HG03520 (cell line): ENCODE measurements at regions not wholly inside any gene's neighbourhood (a gene's known extent, or its start where the extent isn't known, plus 50 kb on each side); places are given as distances from the start of the nearest gene placed in this dataset.

Experiments used
- ATAC-seq: cut with Tn5 transposase; IDR thresholded peaks from one replicate; pipeline ENCODE4 v1.9.1; 2021; ENCODE audit warnings: mild to moderate bottlenecking, moderate library complexity; ENCODE audit not compliant: unreplicated experiment

GRCh38 chr5:152987131-152987530, 503.3 kb upstream of the GRIA1 start:
- no peak for ATAC-seq

- no peak for ATAC-seq
These were observed 500.3 kb upstream of the GRIA1 start for GRCh38 chr5:152990217-152990616.

- no peak for ATAC-seq
These were observed 499.8 kb upstream of the GRIA1 start for GRCh38 chr5:152990649-152991048.

GRCh38 chr5:152994033-152994680, 496.3 kb upstream of the GRIA1 start:
- no peak for ATAC-seq

- no peak for ATAC-seq
These were observed 495.2 kb upstream of the GRIA1 start for GRCh38 chr5:152995214-152995725.

- no peak for ATAC-seq
These were observed 484.8 kb upstream of the GRIA1 start for GRCh38 chr5:153005711-153006110.

GRCh38 chr5:153006681-153007080, 483.8 kb upstream of the GRIA1 start:
- no peak for ATAC-seq

- ATAC-seq = no peak
These were observed 476.3 kb upstream of the GRIA1 start for GRCh38 chr5:153014194-153014593.

- ATAC-seq = no peak
These were observed 472.3 kb upstream of the GRIA1 start for GRCh38 chr5:153018121-153018520.

GRCh38 chr5:153030755-153031725, 459.4 kb upstream of the GRIA1 start:
- ATAC-seq = no peak

- ATAC-seq = no peak
These were observed 451.0 kb upstream of the GRIA1 start for GRCh38 chr5:153039501-153039900.

GRCh38 chr5:153043886-153044285, 446.6 kb upstream of the GRIA1 start:
- ATAC-seq = no peak

- no peak for ATAC-seq
These were observed 439.8 kb upstream of the GRIA1 start for GRCh38 chr5:153050496-153051179.

- ATAC-seq = no peak
These were observed 424.2 kb upstream of the GRIA1 start for GRCh38 chr5:153066281-153066680.

GRCh38 chr5:153067869-153068268, 422.6 kb upstream of the GRIA1 start:
- no peak for ATAC-seq

- no peak for ATAC-seq
These were observed 411.1 kb upstream of the GRIA1 start for GRCh38 chr5:153079396-153079795.

GRCh38 chr5:153080940-153081339, 409.5 kb upstream of the GRIA1 start:
- ATAC-seq = no peak

- no peak for ATAC-seq
These were observed 409.1 kb upstream of the GRIA1 start for GRCh38 chr5:153081385-153081784.

- no peak for ATAC-seq
These were observed 406.0 kb upstream of the GRIA1 start for GRCh38 chr5:153084511-153084910.

GRCh38 chr5:153086486-153086885, 404.0 kb upstream of the GRIA1 start:
- no peak for ATAC-seq

GRCh38 chr5:153088538-153088937, 401.9 kb upstream of the GRIA1 start:
- no peak for ATAC-seq
